ELR (cell line): ENCODE measurements at regions not wholly inside any gene's neighbourhood (a gene's known extent, or its start where the extent isn't known, plus 50 kb on each side); places are given as distances from the start of the nearest gene placed in this dataset.

Experiments used
- DNase-seq: peaks from one replicate; pipeline ENCODE4 v3.0.0-alpha.2; 2015; ENCODE audit warnings: low read depth

DNA sequence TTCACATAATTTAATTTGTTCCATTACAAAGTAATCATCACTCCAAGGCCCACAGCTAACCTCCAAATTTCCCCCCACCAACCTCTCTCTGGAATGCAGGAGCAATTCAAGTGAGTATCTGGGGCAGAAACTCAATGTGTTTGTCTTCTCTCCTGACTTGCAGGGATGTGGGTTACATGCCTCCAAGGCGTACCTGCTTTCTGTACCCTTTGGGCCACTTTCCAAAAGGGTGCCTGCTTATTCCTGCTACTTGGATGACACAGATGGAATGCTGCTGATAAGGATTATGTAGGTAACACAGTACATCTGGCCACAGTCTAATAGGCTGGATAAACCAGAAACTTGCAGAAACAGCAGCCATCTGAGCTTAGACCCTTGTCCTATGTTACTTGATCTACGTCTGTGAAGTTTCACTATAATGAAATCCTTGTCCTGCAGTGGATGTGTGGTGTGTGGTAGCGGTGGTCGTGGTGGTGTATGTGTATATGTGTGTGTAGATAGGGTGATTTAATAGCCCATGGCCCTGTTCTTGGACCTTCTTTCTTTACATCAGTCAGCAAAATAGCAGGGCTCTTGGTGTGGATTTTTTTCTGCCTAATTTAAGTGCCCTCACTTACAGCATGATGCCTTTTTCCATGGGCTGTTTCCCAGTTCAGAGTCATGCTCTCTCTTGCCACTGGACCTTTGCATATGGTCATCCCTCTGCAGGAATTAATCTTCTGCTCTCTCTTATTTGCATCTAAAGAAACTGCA lies 175.9 kb downstream of the ZDHHC21 start:
- DNase-seq, result no peak

DNA sequence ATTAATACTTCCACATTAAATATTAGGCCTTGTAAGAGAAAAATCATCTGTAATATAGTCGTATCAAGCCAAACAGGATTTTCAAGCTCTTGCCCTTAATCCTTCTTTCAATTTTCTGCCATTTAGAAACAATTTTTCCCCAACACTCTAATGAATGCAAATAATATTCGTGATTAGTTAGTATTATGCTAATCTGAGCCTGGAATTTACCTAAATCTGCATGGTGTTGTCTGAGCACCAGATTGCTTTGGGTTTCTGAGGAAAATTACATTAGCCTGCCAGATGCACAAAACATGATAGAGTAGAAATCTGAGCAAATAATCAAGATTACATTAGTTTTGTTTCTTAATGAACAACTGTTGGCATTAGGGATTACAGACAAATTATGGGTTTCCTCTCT lies 176.6 kb downstream of the ZDHHC21 start:
- DNase-seq, result no peak

DNA sequence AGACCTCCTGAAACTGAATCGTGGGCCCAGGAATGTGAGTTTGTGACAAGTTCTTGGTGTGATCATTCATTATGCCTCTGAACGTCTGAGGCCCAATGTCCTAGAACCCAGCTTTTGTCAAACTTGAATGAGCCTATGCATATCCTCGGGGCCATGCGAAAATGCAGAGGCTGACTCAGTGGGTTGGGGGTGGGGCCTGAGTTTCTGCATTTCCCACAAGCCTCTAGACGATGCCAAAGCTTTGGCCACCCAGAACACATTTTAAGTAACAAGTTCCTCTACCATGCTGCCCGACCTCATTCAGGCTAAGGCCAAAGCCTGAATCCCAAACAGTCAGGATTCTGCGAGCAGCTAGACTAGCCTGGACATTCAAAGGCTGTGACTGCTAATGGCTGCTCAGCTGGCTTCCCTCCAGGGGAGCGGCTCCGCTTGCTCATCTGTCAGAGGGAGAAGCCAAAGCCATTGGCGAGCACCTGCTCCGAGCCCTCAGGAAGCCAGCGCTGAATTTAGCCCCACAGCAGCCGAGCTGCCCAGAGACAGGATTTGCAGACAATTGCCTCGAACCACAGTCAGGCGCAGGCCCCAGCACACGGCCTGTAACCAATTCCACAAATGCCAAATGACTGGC lies 177.5 kb downstream of the ZDHHC21 start:
- DNase-seq, result no peak

DNA sequence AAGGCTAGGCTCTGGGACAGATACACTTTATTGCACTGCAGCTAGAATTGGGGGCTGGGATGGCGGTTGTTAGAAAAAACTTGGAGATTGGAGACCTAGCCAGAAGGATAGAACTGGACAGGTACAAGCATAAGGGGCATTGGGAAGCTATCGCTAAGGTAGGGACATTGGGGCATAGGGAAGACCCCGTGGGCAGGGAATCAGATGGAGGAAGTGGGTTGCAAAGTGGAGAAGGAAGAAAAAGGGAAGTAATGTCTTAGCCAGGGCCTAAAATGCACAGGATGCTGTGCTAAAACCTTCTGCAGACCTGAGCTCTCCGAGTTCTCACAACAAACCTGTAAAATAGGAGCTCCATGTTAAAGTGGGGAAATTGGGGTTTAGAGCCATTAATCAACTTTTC lies 178.2 kb downstream of the ZDHHC21 start:
- no peak for DNase-seq

DNA sequence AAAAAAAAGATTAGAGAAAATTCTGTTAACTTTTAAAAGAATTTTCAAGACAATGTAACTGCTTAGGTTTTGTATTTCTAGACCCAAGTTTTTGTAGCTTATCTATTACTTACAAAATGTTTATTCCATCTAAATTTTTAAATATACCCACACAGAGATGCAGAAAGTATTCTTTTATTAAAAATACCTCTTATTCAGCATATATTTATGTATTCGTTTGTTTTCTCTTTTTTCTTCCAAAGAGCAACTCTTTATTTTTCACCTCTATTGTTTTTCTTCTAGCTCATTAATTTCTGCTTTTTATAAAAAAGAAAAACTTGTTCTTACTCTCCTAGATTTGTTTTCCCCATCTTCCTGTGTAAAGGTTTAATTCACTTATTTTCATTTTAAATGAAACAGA lies 180.3 kb downstream of the ZDHHC21 start:
- DNase-seq, result no peak

DNA sequence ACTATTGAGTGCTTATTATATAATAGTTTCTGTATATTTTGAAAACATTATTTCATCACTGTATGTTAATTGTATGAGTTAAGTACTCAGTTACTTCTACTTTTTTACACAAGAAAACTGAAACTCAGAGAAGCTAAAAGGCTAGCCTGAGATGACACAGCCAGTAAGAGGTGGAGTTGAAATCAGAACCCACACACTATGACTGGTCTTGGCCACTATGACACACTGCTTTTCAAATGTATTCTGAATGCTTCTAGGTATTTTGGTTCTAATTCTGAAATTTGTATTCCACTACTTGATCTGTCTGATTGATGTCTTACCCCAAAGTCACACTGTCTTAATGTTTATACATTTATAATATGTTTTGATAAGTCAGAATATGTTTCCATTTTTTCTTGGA lies 181.8 kb downstream of the ZDHHC21 start:
- peak; percentile 2 for DNase-seq

DNA sequence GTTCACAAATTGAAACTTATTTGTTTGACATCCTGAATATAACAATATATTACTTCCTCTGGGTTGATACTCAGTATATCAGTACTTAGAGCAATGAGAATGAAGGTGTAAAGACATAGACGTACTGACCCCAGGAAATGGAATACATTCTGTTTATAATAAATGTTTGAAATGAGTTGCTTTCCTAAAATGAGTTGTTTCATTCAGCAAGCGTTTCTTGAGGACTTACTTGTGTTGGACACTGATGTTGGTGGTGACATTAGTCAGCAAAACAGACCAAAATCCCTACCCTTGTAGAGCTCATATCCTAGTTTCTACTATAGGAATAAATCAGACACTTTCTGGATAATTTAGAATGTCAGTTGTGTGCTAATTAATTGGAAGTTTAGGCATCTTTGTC lies 184.3 kb downstream of the ZDHHC21 start:
- no peak for DNase-seq

DNA sequence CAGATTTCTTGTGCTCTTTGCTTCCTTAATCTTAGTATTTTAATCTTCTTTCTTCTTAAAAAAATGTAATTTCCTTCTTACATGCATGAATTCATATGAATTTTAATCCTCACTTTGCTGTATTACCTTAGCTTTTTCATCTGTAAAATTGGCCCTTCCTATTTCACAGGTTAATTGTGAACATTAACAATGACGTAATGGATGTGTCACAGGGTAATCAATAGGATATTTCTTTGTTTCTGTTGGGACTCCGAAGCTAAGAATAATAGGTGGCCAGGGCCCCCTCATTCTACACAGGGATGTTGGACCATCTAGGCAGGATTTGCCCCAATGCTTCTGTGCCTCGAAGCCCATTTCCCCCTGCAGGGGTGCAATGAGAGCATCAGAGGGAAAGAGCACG lies 187.4 kb upstream of the NFIB start:
- no peak for DNase-seq

DNA sequence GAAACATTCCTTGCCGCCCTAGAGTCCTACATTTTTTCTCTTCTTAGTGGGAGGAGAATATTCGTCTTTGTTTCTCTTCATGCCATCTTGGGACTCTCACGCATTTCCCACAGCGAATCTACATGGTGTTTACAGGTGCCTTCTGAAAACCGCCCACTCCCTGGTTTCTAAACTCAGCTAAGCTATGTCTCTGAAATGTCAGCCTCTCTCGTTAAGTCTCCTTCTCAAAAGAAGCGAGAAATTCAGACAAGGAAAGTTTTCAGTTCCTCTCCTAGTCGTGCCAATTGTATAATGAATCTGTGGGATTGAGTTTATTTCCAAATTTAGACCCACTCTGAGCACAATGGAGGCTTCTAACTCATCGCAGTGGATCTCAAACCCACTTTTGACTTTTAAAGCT lies 186.8 kb upstream of the NFIB start:
- no peak for DNase-seq

DNA sequence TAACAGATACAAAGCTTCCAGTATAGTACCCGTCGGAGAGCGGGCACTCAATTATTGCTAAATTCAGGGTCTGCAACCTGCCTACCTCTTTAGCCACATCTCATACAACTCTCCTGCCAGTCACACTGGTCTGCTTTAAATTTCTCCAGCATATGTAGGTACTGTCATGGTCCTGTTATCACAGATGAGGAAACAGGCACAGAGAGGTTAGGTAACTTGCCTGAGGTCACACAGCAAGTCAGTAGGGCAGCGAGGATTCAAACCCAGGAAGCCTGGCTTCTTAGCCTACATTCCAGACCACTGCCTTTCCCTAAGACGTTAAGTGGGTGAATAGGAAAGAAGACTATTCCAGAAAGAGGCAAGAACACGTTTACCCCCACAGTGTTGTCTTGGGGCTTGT lies 186.0 kb upstream of the NFIB start:
- no peak for DNase-seq

DNA sequence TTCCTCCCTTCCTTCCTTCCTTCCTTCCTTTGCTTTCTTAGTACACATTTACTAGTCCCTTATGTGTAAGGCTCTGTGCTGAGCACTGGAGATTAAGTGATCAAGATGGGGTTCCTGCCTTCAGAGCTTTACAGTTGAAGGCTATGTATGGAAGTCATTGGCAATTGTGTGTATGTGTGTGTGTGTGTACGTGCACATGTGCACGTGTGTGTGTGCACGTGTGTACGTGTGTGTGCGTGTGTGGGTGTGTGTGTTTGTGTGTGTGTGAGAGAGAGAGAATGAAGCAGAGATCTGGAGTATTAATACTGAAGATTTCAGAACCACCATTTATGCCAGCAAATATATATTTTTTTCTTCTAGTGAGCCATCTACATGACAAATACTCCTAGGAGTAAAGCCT lies 184.9 kb upstream of the NFIB start:
- no peak for DNase-seq

DNA sequence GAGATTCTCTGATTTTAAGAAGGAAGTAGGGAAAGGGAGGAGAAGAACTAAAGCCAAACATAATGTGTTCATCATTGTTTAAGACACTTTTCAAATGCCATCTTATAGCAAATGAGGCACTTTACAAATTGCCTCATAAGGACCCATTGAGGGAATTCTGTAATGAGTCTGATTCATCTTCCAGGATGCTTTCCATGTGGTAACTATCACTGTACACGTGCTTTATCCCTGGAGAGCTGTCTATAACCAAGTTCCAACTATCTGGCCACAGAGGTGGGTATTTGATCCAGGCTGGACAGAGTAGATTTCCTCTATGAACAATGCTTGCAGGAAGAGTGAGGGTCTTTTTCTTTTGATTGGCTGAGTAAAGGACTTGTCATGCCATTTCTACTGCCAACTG lies 183.5 kb upstream of the NFIB start:
- DNase-seq, result no peak

DNA sequence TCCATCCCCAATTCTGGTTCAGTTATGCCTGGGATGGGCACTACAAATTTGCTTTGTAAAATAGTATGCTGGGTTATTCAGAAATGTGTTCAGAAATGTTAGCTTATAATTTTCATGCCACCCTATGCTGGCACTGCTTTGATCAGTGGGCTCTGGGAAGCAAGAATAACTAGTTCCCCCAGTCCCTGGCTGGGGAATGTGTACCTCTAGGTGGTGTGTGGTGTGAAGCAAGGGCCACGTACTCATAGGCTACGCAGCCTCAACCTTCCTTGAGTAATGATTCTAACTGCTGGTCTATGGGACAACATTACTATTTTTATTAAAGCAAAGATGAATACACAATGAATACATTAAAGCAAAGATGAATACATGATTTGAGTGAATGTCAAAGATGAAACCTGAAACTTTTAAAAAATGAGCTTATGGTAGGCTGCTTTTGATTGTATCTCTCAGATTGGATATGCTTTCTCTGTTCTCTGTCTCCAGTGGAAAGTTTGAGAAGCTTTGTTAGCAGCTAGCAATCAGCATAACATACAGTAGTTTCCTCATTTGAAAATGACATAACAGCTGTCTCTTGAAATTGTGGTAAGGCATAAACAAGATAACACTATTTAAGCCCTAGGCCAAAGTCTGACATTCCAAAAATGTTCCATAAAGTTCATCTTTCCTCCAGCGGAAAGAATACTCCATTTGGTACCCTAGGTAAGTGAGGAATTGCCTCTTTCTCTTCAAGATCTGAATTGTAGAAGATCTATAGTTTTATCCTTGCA lies 174.7 kb upstream of the NFIB start:
- DNase-seq, result no peak

DNA sequence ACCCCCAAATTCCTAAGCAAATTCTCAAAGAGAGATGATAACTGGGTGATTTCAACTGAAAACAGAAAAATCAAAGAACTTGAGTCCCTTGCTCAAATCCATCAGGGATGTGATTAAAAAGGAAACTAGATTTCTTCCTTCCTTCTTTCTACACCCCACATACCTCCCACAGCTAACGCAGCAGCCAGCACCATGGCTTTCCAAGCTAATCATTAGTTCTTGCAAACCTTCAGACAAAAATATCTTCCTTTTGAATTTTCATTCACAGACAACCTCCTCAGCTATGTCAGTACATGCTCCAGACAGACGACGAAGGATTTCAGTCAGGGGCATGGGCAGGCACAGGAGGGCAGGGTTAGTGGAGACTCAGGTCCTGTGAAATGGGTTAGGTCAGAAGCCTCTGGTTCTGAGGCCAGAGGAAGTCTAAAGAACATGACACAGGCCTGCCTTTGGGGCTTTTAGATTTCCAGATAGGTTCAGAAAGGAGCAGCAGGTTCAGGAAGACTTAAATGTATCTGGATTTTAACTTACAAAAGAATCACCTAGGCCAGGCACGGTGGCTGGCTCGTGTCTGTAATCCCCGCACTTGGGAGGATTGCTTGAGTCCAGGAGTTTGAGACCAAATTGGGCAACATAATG lies 173.7 kb upstream of the NFIB start:
- no peak for DNase-seq

DNA sequence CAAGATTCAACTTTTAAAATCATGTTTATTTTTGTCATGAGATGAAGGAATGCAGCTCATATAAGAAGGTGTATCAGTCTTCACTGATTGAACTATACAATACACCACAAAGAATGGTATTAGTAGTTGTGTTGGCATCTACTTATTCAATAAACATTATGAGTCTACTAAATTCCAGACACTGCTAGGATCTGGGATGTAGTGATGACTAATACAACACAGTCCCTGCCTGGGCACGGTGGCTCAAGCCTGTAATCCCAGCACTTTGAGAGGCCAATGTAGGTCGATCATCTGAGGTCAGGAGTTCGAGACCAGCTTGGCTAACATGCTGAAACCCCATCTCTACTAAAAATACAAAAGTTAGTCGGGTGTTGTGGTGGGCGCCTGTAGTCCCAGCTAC lies 171.4 kb upstream of the NFIB start:
- peak; percentile 52 for DNase-seq

DNA sequence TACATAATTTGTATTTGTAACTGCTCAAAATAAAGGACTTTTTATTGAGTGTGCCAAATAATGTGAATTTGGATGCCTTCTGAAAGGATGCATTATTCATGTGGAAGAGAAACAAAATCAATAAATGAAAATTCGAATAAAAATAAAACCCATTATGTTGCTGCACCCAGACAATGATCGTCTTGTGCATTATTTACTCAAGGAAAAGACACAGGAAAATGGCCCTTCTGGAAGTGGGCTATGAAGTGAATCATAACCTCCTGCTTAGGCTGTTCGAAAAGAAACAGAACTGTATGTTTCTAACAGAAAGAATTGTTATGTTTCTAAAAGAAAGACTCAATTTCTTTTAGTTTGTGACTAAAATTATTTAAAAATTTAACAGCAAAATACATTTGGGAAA lies 168.9 kb upstream of the NFIB start:
- DNase-seq, result no peak

DNA sequence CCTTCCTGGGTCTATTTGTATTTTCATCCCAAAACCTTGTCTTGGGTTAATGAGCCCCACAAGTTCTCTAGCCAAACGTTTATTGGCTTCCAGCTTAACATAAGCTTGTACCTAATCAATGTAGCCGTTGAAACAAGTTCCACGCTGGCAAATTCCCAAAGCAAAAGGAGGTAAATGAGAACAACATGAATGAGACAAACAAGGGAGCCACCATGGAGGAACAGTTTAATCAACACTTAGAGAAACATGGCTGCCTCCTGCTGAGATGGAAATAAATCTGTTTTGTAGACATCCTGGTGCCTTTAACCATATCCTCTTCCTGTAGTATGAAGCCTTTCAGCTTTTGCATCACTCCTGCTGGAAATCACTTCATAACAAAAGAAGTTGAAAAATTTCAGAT lies 166.6 kb upstream of the NFIB start:
- DNase-seq, result no peak

DNA sequence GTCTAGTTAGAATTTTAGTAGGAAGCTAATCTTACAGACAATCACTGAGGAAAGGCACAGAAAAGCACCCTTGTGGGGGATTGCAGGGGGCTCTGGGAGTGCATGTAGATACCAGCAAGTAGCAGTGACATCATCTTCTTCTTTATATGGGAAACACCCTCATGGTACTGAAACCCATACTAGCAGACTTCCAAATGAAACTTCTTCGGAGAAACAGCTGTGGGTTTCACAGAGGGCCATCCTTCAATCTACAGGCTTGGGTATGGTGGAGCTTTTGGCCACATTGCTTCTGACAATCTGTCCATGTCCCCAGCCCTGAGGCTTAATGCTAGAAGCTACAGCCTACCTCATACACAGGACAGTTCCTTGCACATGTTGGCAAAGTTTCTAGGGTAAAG lies 165.2 kb upstream of the NFIB start:
- no peak for DNase-seq

DNA sequence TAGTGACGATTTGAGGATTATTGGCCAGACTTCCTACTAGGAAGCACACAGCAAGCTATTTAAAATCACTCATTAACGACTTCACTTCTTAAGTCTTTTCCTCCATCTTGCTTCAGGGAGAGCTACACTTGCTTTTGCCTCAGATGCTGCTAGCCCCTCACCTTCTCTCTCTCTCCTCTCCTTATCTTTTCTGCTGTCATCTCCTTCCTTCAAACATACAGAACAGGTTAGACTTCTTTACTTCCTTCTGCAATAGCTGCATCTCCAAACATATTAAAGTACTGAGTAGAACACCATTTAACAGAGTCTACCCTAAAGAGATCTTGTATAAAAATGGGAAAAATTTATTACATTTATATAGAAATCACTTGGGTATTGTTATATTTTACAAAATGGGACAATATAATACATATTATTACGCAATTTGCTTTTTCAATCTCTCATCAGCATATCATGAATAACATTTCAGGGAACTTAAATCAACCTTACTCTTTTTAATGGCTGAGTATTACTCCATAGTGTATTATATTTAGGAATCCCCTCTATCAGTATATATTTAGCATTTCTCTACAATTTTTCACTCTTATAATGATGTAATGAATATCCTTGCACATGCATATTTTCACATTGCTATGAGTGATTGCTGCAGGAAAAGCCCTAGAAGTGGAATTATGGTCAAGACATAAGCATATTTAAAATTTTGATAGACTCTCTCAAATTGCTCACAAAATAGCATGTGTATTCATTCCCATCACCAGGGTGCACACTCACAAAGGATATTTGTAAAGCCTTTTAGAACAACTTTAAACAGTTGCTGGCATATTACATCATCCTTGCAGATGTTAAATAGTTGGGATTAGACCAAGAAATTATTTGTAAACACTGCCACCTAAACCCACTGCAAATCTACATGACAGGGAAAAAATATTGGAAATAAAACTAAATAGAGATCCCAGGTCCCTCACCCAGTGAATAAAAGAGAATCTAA lies 164.5 kb upstream of the NFIB start:
- DNase-seq, result no peak

DNA sequence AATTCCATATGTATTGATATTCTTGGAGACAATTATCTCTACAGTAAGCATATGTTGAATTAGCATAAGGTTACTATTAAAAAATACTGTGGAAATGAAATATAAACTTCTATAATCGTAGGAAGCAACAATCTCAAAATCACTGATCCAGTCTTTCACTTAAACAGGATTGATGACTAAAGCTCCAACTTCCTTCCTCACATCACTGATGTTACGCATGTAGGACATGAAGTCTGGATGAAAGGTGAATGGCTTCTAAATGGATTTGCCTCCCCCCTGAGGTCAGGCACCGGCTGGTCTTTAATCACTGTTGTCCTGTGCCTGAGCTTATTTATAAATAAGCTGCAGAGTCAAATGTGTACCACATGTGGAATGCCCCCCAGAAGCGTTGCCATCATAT lies 157.1 kb upstream of the NFIB start:
- DNase-seq, result no peak

DNA sequence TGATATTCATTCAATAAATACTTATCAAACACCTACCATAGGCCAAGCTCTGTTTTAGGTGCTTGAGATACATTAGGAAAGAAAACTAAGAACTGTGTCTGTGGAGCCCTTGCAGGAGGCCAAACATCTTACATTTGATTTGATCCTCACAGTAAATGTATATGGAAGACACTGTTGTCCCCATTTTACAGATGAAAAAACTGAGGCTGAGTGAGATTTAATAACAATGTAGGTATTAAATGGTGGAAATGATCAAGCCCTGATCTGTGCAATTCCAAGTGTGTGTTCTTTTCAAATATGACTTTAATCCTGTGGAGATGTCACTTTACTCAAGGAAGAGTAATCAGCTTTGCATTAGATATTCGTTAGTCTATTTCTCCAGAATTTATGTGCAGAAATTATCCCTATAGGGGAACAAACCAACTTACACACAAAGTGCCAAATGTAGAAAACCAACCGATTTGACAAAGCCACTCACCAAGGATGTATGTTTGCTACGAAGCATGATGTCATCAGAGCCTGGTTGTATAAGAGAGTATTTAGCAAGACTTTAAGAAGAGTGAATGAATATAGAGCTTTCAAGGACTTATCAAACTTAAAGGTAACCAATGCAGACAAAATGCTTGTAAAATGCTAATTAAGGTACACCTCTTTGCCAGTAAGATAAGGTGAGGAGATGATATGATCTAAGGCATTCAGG lies 153.9 kb upstream of the NFIB start:
- DNase-seq, result no peak
